ENCODE measurements at regions not wholly inside any gene's neighbourhood (a gene's known extent, or its start where the extent isn't known, plus 50 kb on each side); places are given as distances from the start of the nearest gene placed in this dataset.

DNA sequence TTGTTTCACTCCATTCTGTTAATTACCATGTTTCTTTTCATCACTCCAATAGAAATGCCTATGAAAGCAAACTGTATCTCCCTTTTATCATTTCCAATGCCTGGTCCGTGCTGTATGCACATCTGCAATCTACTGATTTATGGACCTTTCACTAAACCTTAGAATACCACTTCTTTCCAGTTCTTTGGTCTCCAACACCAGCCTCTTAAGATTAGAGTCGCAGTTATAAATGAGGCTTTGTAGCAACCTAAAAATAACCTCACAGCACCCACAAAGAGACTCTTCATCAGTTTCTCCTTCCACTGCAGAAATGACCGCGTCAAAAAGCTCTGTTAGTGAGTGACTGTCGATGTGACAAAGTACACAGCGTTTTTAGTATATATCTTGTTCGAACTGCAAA is 282.6 kb downstream of the ADGRA3 start (continued):
- TF ChIP-seq, protein P1, sequence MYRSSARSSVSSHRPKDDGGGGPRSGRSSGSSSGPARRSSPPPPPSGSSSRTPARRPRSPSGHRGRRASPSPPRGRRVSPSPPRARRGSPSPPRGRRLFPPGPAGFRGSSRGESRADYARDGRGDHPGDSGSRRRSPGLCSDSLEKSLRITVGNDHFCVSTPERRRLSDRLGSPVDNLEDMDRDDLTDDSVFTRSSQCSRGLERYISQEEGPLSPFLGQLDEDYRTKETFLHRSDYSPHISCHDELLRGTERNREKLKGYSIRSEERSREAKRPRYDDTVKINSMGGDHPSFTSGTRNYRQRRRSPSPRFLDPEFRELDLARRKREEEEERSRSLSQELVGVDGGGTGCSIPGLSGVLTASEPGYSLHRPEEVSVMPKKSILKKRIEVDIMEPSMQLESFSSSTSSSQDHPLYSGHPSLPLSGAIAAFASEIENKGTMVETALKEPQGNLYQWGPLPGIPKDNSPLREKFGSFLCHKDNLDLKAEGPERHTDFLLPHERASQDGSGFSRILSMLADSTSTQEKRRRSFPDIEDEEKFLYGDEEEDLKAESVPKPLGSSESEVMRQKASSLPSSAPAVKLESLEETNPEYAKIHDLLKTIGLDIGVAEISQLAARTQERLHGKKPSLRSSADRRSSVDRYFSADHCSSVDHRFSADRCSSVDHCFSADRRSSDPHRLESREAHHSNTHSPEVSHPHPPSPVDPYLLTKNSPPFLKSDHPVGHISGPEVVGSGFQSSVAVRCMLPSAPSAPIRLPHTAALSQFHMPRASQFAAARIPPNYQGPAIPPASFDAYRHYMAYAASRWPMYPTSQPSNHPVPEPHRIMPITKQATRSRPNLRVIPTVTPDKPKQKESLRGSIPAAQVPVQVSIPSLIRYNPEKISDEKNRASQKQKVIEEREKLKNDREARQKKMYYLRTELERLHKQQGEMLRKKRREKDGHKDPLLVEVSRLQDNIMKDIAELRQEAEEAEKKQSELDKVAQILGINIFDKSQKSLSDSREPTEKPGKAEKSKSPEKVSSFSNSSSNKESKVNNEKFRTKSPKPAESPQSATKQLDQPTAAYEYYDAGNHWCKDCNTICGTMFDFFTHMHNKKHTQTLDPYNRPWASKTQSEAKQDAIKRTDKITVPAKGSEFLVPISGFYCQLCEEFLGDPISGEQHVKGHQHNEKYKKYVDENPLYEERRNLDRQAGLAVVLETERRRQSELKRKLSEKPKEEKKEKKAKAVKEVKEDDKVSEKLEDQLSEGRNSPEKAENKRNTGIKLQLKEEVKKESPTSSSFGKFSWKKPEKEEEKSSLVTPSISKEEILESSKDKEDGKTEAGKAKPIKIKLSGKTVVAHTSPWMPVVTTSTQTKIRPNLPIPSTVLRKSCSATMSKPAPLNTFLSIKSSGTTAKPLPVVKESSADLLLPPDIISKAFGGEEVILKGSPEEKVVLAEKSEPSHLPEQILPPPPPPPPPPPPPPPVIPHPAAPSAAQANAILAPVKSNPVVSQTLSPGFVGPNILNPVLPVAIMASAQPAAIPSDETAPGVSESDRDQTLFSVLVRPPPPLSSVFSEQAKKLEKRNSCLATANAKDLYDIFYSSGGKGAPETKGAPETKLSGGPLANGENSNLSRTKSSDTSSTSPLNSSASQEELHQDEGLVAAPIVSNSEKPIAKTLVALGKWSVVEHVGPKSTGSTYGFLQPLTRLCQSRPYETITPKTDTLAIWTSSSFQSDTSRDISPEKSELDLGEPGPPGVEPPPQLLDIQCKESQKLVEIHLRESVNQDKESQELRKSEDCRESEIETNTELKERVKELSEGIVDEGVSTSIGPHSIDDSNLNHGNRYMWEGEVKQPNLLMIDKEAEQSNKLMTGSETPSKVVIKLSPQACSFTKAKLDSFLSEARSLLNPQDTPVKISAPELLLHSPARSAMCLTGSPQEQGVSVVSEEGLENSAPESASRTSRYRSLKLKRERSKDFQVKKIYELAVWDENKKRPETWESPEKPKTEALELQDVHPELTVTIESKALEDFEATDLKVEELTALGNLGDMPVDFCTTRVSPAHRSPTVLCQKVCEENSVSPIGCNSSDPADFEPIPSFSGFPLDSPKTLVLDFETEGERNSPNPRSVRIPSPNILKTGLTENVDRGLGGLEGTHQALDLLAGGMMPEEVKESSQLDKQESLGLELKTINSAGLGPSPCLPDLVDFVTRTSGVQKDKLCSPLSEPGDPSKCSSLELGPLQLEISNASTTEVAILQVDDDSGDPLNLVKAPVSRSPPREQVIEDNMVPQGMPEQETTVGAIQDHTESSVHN (IDR thresholded peaks at IDR 0.05; ENCODE audit: borderline replicate concordance in 1 of 2, low read depth in 1 of 2) = no peak
- TF ChIP-seq RAD51 (IDR thresholded peaks at IDR 0.05; ENCODE audit: borderline replicate concordance, low read depth) = no peak
- no peak for TF ChIP-seq SMAD4 (CRISPR knock-in tag; conservative IDR thresholded peaks at IDR 0.05)

All from K562 (cell line).